Brain microvascular endothelial cell (primary cell): ENCODE measurements at regions not wholly inside any gene's neighbourhood (a gene's known extent, or its start where the extent isn't known, plus 50 kb on each side); places are given as distances from the start of the nearest gene placed in this dataset.

Experiments used
- DNase-seq: peaks from one replicate; pipeline ENCODE4 v3.0.0-alpha.2; 2020
- H3K27ac ChIP-seq: fragments of 250-450 bp; sonication (Bioruptor Pico); 2 replicates; pipeline ENCODE4 v1.5.1; 2020; ENCODE audit warnings: mild to moderate bottlenecking, moderate library complexity
- H3K27me3 ChIP-seq: fragments of 250-450 bp; sonication (Bioruptor Pico); replicated peaks from 2 replicates; pipeline ENCODE4 v1.5.1; 2020; ENCODE audit warnings: mild to moderate bottlenecking
- H3K36me3 ChIP-seq: fragments of 250-450 bp; sonication (Bioruptor Pico); replicated peaks from 2 replicates; pipeline ENCODE4 v1.5.1; 2020; ENCODE audit warnings: mild to moderate bottlenecking
- H3K4me3 ChIP-seq: 2 replicates; pipeline ENCODE4 v1.5.1; 2011; ENCODE audit warnings: low read depth, mild to moderate bottlenecking, control low read depth, low read length, moderate library complexity
- CTCF ChIP-seq: IDR thresholded peaks from 2 replicates; pipeline ENCODE4 v1.5.1; 2011; ENCODE audit warnings: low read depth, mild to moderate bottlenecking, moderate library complexity, low read length, control low read depth, inconsistent platforms; ENCODE audit errors: missing control alignments
- in situ Hi-C: cut with HindIII; loops from 2 replicates; pipeline ENCODE4 v1.10.0; 2017; ENCODE audit warnings: low sequenced_read_pairs, low pct_ligation_motif_present

DNA sequence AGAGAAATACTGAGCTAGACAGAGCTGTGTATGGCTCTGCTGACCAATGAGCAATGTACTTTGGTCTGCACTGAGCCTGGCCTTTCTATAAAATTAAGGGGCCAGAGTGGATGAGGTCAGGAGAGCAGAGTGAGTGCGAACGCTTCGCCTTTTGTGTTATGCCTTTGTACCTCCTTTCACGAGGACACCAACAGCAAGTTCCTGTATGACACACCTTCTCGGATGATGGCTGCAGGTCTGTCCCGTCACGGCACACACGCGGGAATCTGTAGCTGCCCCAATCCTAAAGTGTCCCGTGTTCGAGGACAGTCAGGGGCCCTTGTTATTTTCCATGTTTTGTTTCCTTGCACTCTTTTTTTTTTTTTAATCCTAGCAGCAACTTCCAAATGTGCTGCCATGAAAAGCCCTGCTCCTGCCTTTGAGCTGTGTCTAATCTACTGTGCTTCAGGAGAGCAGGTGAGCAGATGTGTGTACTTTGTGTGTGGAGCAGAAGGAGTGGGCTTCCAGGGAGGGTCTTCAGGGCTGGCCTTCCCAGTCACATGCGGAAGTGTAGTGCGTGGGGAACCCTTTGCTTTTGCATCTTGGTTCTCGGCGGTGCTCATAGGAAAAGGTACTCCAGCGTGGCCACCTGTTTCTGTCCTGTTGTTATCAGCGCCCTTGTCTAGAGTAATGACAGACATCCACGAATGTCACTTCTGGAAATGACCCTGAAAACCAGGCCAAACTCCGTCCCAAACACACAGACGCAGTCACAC, 213.2 kb downstream of the NDUFA10 start:
- in situ Hi-C loops = no loop called here

DNA sequence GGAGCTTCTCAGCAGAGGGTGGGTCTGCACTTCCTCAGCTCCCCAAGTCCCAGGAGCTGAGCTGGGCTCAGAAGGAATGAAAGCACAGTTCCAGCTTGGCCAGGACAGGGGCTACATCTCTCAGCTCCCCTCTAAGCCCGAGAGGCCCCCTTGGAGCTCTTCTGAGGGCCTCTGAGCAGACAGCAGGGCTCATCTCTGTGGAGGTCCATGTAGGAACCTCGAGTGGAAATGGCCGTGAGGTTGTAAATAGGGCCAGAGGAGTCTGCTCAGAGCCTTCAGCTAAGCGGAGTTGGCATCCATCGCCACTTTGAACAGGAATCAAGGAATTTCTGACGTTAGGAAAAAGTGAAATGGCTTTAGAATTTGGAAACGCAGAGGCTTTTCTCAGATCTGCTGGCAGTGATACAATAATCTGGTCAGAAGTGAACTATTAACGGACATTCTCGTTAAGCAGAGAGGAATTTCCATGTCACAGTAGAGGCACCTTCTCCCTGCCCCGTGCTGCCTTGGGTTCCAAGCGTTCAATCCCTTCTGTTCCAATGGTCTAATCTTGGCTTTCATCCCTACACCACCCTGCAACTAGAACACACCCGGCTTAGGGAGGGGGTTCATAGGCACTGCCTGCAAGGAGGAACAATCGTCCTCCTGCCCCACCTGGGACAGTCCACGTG, 213.9 kb downstream of the NDUFA10 start:
- H3K27ac ChIP-seq = no peak overlapping the region
- no peak for DNase-seq
- no peak for TF ChIP-seq CTCF
- H3K27me3 ChIP-seq = no peaks in the 10 kb centered on the region
- H3K4me3 ChIP-seq = no peak overlapping the region
- in situ Hi-C loops = no loop called here
- H3K36me3 ChIP-seq = no peaks in the 10 kb centered on the region

More for the DNA sequence above, 213.2 kb downstream of the NDUFA10 start:
- Histone ChIP-seq H3K36me3 (no peaks in the 10 kb centered on the region), H3K4me3 (no peak overlapping the region), H3K27me3 (no peaks in the 10 kb centered on the region), H3K27ac (no peak overlapping the region)
- DNase-seq = no peak
- TF ChIP-seq CTCF = no peak

GRCh38 chr2:239809391-239809790, 215.8 kb downstream of the NDUFA10 start:
- H3K27me3 ChIP-seq = no peaks in the 10 kb centered on the region
- DNase-seq = no peak
- no peaks in the 10 kb centered on the region for H3K36me3 ChIP-seq
- no peak overlapping the region for H3K27ac ChIP-seq
- TF ChIP-seq CTCF = no peak
- no peak overlapping the region for H3K4me3 ChIP-seq
- in situ Hi-C loops = no loop called here

DNA sequence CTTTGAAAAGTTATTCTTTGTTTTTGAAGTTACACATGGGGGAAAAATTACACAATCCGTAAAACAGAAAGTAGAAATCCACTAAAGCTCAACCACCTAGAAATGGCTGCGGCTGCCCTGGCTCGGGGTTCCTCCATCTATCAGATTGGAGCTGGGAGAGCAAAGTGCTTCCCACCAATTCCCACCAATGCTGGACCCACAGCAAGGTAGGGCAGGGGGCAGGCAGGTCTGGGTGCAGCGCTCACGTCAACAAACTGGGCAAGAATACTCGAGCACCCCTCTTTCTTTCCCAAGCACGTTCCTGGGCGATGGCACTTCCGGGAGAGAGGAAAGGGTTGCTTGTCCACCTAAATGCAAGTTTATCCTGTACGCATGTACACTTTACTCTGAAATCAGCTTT, 217.6 kb downstream of the NDUFA10 start:
- no peak for DNase-seq
- no peak overlapping the region for H3K27ac ChIP-seq
- no peak for TF ChIP-seq CTCF
- H3K4me3 ChIP-seq = no peak overlapping the region
- no peaks in the 10 kb centered on the region for H3K36me3 ChIP-seq
- in situ Hi-C loops = no loop called here
- no peaks in the 10 kb centered on the region for H3K27me3 ChIP-seq

DNA sequence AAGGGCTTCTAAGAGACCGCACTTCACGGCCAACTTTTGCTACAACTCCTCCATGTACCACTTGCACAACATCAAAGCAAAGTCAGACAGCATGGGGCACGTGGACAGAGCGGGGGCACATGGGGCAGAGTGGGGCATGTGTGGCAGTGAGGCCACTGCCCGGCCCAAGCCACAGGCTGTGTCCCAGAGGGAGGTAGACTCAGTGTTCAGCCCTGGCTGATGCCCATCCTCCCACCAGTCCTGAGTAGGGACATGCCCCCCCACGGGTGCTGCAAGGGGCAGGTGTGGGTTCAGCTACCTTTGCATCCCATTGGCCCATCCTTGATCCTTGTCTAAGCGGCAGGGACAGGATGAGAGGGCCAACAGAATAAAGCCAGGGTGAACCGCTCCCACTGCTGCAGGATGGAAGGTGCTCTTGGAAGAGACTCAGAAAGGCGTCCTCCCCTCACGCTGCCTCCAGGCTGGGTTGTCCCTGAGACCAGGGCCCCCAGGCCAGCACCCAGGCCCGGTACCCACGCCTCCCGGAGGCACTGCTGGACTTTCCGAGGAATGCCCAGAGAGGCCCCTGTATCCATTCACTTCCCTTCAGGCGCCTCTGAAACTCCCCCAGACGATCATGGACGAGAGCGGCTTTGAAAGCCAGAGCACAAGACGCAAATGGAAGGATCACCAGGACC, 218.2 kb downstream of the NDUFA10 start:
- Histone ChIP-seq H3K27ac (no peak overlapping the region), H3K36me3 (no peaks in the 10 kb centered on the region), H3K4me3 (no peak overlapping the region), H3K27me3 (no peaks in the 10 kb centered on the region)
- in situ Hi-C loops = no loop called here
- DNase-seq = no peak
- no peak for TF ChIP-seq CTCF
